Fibroblast of peridontal ligament (primary cell): ENCODE measurements at regions not wholly inside any gene's neighbourhood (a gene's known extent, or its start where the extent isn't known, plus 50 kb on each side); places are given as distances from the start of the nearest gene placed in this dataset.

Experiments used
- DNase-seq: peaks from one replicate; pipeline ENCODE4 v3.0.0-alpha.2; 2010; ENCODE audit errors: extremely low read depth

- peak; percentile 97 for DNase-seq
Observed at GRCh38 chr18:22467760-22468553, 50.2 kb upstream of the CTAGE1 start.

- DNase-seq: no peak
Observed at GRCh38 chr18:22468554-22468891, 50.8 kb upstream of the CTAGE1 start.

DNA sequence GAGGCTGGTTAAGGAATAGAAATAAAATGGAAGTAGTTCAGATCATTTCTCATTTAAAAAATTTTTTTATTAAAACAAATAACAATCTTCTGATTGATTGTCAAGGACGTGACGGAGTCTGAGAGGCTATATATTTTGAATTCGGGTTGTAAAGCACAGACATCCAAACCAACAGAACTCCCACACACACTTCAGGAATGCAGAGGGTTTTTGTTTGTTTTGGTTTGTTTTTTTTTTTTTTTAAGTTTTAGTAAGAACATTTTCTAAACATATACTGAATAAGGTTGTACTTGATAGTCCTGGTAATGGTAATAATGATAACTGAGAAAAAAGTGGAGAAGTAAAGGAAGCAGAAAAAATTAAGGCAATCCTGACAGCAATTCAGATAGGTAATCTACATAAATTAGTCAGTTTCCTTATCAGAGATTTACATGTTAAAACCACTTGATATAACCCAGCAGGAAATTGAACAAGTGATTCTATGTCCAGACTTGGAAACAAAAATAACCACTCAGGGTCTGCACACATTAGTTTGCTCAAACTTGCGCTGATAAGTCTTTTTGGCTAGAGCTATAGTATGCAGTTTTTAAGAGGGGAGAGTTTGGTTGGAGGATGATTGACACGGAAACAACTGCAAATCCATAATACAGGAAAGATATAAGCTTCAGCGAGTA, 51.5 kb upstream of the CTAGE1 start:
- no peak for DNase-seq

DNA sequence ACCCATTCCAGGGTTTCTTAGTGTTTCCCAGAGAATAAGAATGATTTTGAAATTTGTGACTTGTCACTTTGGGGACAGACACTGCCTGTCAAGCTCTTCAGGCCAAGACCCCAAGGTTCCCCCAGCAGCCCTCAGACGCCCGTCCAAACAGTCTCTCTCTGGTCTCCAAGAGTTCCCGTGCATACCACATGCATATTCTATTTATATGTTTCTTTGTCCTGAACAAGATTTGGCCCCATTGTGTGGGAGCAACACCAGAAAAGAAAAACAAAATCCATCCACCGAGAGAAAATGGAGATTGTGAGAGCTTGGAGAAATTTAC, 52.2 kb upstream of the CTAGE1 start:
- DNase-seq: peak; percentile 36

DNA sequence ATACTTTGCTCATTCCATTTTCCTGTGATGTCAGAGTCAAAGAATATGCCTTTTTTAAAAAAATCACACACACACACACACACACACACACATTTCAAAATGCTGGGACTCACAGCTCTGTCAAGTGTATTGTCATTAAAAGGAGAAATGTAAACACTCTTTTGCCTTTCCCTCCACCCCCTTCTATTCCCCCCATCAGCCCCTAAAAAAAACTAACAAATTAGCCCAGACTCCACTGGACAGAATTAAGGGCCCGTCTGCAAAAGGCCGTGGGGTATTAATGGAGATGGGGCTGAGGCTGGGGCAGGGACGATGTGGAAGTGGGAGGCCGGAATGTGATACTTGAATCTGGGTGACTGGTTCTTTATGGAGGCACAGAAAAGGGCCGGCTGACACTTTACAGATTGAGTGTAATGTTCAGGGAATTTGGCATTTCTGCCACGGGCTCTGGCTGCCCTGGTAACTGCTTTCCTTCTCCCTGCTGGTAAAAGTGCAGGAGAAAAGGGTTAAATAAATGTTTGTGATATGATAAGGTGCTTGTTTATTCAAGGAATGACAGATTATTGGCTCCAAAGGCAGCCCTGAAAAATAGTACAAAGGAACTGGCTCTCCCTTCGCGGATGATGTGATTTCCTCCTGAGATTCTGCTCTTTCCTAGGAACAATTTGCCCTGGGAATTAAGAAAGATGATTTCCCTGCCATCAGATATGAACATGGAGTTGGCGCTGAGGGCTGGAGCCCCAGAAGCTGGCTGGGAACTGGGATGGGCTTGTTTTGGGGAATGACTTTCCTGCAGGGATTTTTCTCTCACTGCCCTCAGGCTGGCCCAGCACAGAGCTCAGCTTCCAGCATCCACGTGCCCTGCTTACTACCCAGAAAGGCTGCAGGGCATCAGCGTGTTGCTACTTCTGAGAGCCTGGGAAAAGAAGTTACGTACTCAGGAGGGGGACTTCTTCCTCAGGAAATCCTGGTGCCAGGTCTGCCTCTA, 52.8 kb upstream of the CTAGE1 start:
- no peak for DNase-seq

DNA sequence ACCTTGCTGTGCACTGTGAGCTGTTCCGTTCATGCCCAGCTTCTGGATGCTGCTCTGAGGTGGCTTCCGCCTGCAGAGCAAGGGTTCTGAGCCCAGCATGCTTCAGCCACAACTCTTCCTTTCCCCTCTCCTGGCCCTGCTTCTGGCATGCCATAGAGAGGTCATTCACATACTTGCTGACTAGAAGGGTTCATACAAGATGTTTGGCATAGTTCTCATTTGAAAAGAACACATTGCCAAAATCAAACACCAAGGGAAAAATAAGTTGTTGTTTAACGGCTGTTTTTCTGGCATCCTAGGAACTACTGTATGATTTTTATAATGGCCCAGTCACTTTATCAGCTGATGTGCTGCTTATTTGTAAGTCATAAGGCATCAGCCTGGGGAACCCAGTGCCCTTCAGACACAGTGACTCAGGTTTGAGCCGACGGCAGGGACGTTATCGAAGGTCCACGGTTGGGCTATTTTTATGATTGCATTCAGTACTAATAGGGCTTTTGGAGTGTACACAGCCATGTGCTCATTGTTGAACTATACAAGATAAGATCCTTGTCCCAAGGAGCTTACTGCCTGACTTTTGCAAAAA, 53.9 kb upstream of the CTAGE1 start:
- peak; percentile 48 for DNase-seq

DNA sequence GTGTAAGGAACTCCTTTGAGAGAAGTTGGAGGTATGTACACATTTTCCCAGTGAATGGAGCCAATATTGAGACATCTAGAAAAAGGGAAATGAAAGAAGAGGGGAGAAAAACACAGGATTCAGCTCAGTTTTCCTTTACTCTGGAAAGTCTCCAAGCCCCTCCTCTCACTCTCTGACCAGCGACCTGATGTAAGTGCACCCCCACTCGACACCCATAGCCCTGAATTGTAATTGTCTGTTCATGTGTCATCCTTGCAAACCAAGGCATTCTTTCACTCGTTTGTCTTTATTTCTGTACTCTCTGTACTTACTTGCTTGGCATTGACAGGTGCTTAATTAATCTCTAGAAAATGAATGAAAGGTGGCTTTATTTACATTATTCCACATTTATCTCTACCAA, 55.7 kb upstream of the CTAGE1 start:
- no peak for DNase-seq

DNA sequence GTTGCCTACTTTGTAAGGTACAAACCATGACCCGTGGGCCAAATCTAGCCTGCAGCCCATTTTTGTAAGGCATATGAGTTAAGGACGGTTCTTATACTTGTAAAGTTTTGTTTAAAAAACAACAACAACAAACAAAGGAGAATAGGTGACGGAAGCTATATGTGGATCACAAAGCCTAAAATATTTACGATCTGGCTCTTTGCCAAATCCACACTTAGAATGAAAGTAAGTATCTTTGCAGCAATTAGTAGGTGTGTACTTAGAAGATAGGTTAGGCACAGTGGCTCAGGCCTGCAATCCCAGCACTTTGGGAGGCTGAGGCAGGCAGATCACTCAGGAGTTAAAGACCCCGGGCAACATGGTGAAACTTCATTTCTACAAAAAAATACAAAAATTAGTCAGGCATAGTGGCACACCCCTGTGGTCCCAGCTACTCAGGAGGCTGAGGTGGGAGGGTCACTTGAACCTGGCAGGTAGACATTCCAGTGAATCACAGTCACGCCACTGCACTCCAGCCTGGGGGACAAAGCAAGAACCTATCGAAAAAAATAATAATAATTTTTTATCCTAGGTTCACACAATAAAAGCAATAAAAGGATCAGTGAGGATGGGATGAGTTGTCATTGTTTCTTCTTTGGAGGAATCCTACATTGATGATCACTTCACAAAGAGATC, 57.8 kb upstream of the CTAGE1 start:
- DNase-seq: no peak

GRCh38 chr18:22477222-22477621, 59.5 kb upstream of the CTAGE1 start:
- no peak for DNase-seq

DNA sequence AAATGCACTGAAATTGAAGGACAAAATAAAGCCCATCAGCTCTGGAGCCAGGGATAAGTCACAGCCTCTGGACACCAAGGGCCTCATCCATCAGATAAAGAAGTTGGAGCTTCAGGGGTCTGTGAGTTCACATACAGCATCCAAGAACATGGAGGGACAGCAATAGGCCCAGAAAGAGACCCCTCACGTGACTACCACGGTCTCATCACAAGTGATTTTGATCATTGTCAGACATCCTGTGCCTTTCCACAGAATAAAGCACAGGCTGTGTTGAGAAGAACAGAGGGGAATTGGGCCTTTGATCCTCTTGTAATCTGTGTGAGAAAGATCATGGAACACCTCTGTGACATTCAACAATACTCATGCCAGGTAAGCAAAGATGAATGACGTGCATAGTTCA, 65.2 kb upstream of the CTAGE1 start:
- DNase-seq: no peak

DNA sequence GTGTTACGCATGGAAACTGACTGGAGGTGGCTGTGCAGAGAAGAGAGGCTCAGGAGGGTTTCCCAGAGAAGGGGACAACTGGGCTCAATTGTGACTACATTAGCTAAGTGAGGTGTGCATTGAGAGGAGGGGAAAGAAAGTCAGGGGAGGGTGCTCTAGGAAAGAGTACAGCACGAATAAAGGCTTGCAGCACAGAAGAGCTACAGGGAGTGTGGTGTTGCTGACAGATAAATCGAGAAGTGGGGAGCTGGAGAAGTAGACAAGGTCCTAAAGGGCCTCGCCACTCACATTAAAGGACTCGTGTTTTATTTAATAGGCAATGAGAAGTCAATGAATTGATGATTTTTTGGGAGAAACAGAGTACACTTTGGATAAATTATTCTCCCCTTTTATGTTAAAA, 65.7 kb upstream of the CTAGE1 start:
- DNase-seq: no peak

- DNase-seq: no peak
Observed at GRCh38 chr18:22484471-22484870, 66.8 kb upstream of the CTAGE1 start.

- peak; percentile 62 for DNase-seq
Observed at GRCh38 chr18:22485808-22486244, 68.1 kb upstream of the CTAGE1 start.

GRCh38 chr18:22486667-22487066, 69.0 kb upstream of the CTAGE1 start:
- no peak for DNase-seq

DNA sequence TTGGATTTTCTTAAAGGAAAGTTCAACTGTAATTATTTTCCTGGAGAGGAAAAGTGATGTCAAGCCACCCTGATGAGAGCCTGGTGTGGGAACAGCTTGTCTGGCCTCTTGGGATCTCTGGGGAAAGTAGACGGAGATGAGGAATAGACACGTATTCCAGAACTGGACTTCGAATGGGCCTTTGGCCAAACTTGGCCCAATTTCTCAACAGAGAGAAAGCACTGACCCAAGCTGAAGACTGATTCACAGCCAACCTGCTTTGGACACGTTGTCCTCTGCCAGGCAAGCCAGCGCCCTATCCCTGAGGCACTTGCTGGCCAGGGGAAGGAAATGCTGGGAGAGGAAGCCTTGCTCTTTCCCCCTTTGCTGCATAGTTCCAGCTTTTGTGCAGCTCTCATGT, 70.8 kb upstream of the CTAGE1 start:
- no peak for DNase-seq

DNA sequence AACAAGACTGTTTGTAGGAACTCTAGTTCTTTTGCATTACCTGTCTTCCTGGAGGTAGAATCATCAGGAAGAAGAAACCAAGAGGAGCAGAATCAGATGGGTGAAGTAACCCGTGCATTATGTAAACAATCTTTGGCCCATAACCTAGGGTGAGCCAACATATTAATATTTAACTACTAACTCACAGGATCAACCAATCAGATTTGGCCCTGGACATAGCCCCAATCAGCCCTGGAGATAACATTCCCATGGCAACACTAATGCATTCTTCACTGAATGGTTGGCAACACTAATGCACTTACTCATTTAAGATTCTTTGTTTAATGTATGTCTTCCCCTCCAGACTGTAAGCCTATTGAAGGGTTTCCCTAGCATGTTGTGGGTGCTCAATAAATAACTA, 72.0 kb upstream of the CTAGE1 start:
- no peak for DNase-seq

DNA sequence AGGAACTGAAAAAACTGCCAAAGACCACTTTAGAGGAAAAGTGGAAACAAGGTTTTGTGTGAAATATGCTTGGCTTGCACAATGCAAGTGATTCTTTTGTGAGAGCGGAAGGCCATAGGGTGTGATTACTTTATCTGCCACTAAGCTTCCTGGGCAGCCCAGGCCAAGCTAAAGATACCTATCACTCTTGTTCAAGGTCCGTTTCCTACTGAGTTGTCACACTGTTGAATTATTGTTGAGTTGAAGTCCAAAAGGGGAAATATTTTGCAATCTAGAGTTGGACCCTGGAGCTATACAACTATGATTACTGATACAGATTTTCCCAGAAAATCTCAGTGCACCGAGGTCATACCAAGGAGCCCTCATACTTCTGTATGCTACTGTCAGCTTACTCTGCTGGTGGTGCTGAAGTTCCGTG, 72.7 kb upstream of the CTAGE1 start:
- no peak for DNase-seq

- no peak for DNase-seq
Observed at GRCh38 chr18:22493255-22493654, 75.5 kb upstream of the CTAGE1 start.

DNA sequence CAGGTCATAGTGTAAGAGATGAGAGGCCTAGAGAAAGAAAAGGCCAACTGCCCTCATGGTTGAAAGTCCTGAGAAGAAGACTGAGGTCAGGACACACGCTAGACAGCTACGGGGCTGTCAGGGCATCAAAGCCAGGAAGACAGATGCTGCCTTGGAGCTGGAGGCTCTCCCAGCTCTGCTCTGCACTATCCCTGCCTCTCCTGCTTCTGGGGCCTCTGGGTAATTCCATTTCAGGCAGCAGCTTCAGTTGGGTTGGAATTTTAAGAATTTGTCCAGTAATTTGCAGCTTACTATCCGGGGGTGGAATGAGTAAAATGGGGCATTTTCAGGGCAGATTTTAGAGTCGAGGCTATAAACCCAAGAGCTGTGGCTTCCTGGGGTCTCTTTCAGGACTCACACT, 76.2 kb upstream of the CTAGE1 start:
- DNase-seq: no peak

DNA sequence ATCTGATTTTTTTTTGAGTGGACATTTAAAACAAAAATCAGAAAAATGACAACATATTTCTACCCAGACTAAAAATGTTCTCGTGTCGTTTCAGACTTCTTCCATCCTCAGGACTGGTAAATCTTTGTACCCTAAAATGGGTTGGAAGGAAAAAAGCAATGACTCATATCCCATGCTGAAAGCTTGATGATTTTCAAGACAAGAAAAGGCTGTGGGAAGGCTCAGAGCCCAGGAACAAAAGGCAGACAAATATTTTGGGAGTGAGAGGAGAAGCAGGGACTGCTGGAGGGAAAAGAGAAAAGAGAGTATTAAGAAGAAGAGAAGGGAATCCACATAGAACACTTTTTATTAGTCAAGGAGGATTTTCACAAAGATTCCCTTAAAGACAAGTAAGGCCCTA, 77.1 kb upstream of the CTAGE1 start:
- DNase-seq: peak; percentile 55

GRCh38 chr18:22499421-22499820, 81.7 kb upstream of the CTAGE1 start:
- no peak for DNase-seq

- peak; percentile 89 for DNase-seq
Observed at GRCh38 chr18:22503803-22504202, 86.1 kb upstream of the CTAGE1 start.
